Activated T-helper 2 cell treated with anti-CD3 and anti-CD28 coated beads, Interferon-gamma antibody, Interleukin-2, Interleukin-4, amounts not matched to agents 10 μg/mL and 5 μg/mL and 100 μg/mL, durations not matched to agents 14 hours and 24 hours and 36 hours (primary cell): ENCODE measurements at regions not wholly inside any gene's neighbourhood (a gene's known extent, or its start where the extent isn't known, plus 50 kb on each side); places are given as distances from the start of the nearest gene placed in this dataset.
"Not testable (repeated sequence)": the region's sequence is repeated elsewhere in the genome, so short reads cannot be mapped to it uniquely, and the experiment has no call there.

Source experiments
- DNase-seq: peaks from one replicate; pipeline ENCODE4 v3.0.0; 2021; ENCODE audit warnings: low spot score
- H3K27ac Mint-ChIP-seq: one replicate; pipeline ENCODE4 v1.8.0; 2021; ENCODE audit warnings: mixed read lengths
- H3K27me3 Mint-ChIP-seq: one replicate; pipeline ENCODE4 v1.8.0; 2021; ENCODE audit warnings: low read depth, mixed read lengths
- H3K36me3 Mint-ChIP-seq: one replicate; pipeline ENCODE4 v1.8.0; 2021; ENCODE audit warnings: low read depth, mixed read lengths
- H3K4me1 Mint-ChIP-seq: one replicate; pipeline ENCODE4 v1.8.0; 2021; ENCODE audit warnings: low read depth, mixed read lengths
- H3K4me3 Mint-ChIP-seq: one replicate; pipeline ENCODE4 v1.8.0; 2021; ENCODE audit warnings: low read depth, mild to moderate bottlenecking, moderate library complexity, mixed read lengths
- H3K9me3 Mint-ChIP-seq: one replicate; pipeline ENCODE4 v1.8.0; 2021; ENCODE audit warnings: mixed read lengths
- intact Hi-C: fragments of 100-400 bp; cut with micrococcal nuclease; formaldehyde crosslinking; loops from one replicate; pipeline ENCODE4 v1.15.1; 2023

DNA sequence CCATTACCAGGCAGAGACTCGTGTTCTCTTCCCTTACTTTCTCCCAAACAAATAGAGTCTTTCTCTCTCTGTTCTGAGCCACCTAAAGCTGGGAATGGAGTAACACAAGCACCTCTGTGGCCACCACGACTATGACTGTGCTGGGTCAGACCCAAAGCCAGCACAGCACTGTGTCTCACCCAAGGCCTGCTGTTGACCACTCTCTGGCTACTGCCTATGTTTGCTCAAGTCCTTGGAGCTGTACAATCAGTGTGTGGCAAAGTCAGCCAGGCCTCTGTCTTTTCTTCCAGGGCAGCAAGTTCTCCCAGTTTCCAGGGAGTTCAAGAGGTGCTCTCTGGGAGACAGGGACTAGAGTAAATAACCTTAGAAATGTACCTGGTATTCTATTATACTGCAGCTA is 239.4 kb downstream of the FAM47A start:
- H3K27me3 Mint-ChIP-seq, result no peaks in the 10 kb centered on the region
- peaks cover 6% of the 10 kb centered on the region for H3K9me3 Mint-ChIP-seq
- H3K27ac Mint-ChIP-seq, result no peak overlapping the region
- intact Hi-C loops, result no loop called here
- no peak for DNase-seq
- no peak overlapping the region for H3K4me3 Mint-ChIP-seq
- H3K36me3 Mint-ChIP-seq, result no peaks in the 10 kb centered on the region
- H3K4me1 Mint-ChIP-seq, result no peaks in the 10 kb centered on the region

DNA sequence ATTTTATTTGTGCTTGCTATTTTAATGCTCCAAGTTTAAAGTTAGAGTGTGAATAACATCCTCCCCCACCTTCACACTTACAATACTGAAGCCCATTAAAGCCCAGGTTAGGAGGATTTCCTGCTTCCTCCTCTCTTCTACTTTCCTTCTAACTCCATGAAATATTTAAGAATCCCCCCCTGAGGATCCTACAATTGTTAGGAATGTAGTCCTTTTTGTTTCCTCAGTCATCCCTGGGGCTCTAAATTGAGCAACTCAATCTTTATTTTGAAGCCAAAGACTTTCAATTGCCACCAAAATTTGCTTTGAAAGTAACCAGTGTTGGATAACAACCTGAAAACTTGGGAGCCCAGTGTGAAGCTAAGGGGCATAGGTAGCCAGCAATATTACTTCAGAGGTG is 276.9 kb downstream of the FAM47A start:
- intact Hi-C loops, result no loop called here
- H3K36me3 Mint-ChIP-seq, result no peaks in the 10 kb centered on the region
- no peak for DNase-seq
- H3K27me3 Mint-ChIP-seq, result no peaks in the 10 kb centered on the region
- no peaks in the 10 kb centered on the region for H3K4me1 Mint-ChIP-seq
- H3K27ac Mint-ChIP-seq, result no peak overlapping the region
- no peak overlapping the region for H3K4me3 Mint-ChIP-seq
- H3K9me3 Mint-ChIP-seq, result peaks cover 6% of the 10 kb centered on the region

DNA sequence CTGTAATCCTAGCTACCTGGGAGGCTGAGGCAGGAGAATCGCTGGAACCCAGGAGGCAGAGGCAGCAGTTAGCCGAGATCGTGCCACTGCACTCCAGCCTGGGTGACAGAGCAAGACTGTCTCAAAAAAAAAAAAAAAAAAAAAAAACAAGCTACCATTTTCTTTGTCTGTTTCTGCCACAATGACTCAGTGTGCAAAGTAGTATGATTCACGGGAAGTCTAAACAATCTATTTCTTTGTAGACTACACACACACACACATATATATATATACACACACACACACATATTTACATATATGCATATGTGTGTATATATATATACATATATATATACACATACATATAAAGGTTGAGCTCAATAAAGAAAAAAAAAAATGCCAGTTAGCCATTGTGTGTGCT is 280.0 kb downstream of the FAM47A start:
- H3K4me3 Mint-ChIP-seq, H3K9me3 Mint-ChIP-seq, H3K4me1 Mint-ChIP-seq, H3K27me3 Mint-ChIP-seq, H3K36me3 Mint-ChIP-seq, intact Hi-C loops, H3K27ac Mint-ChIP-seq, DNase-seq: not testable (repeated sequence)

DNA sequence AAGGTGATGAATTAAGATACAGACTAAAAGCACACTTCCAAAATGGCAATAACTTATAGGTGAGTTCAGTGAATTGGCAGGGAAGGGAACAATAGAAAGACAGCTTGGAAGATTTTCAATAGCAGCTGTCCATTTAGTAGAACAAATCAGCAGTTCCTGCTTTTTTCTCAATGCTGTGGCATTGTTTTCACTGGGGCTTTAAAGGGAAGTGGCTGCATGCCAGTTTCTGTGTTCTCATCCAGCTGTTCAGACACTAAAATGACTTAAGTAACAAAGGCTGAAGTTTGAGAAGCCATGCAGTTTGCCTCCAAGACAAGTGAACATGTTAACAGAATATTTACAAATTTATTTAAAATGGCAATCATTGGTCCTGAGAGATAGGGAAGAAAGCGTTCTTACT is 291.9 kb downstream of the FAM47A start:
- Mint-ChIP-seq H3K36me3 (no peaks in the 10 kb centered on the region), H3K27ac (no peak overlapping the region), H3K4me1 (no peaks in the 10 kb centered on the region), H3K9me3 (peaks cover 6% of the 10 kb centered on the region), H3K27me3 (no peaks in the 10 kb centered on the region), H3K4me3 (no peak overlapping the region)
- intact Hi-C loops, result no loop called here
- no peak for DNase-seq

DNA sequence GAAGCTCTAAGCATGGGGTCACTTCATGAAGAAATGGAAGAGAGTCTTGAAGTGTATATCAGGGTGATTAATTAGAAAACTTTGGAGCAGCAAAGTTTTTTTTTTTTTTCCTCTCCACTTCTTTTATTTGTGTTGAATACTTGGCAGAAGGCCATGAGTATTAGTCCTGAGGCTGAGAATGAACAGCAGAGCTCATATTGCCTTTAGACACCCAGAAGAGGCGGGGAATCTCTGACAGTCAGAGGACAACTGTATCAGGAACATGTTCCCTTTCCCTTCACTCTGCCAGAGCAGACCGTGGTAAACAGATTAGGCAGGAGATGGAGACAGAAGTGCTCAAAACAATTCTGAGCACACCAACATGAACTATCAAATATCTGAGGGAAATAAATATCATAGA is 300.9 kb downstream of the FAM47A start:
- Mint-ChIP-seq H3K4me1 (no peaks in the 10 kb centered on the region), H3K27ac (no peak overlapping the region), H3K27me3 (no peaks in the 10 kb centered on the region), H3K36me3 (no peaks in the 10 kb centered on the region), H3K4me3 (no peak overlapping the region), H3K9me3 (peaks cover 36% of the 10 kb centered on the region)
- no peak for DNase-seq
- intact Hi-C loops, result no loop called here

DNA sequence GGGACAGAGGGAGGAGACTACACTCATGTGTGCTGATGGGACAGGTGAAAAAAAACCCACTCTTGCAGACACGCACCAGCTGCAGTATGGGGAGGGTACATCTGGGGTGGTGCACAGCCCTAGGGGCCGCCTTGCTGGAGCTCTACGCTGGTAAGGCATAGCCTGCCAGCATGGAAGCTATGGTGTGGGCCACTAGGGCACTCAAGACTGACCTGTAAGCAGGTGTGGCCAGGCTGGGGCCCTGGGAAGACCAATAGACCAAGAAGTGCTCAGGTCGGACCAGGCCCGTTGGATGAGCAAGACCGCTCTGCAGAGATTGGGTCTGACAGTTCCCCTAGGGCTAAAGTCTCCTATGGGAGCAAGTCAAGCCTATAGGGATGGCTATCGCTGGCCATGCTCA is 314.8 kb downstream of the FAM47A start:
- Mint-ChIP-seq H3K36me3 (no peaks in the 10 kb centered on the region), H3K4me3 (no peak overlapping the region), H3K9me3 (peaks cover 31% of the 10 kb centered on the region), H3K4me1 (no peaks in the 10 kb centered on the region), H3K27ac (no peak overlapping the region), H3K27me3 (no peaks in the 10 kb centered on the region)
- no peak for DNase-seq
- intact Hi-C loops, result no loop called here

DNA sequence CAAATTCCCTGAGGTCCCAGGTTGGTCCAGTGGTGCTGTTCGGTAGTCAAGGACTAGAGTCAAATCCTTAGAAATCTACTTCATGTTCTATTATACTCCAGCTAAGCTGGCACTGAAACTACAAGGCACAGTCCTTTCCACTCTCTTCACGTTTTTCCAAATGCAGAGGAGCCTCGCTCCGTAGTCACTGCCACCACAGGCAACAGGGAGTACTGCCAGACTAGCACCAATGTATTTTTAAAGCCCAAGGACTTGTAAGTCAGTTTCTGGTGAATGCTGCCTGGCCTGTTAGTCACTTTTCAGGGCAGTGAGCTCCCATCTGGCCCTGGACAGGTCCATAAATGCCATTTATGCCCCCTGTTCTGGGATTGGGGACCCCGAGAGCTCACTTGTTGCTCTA is 323.5 kb downstream of the FAM47A start:
- Mint-ChIP-seq H3K9me3 (peaks cover 22% of the 10 kb centered on the region), H3K27me3 (no peaks in the 10 kb centered on the region), H3K36me3 (no peaks in the 10 kb centered on the region), H3K4me1 (no peaks in the 10 kb centered on the region), H3K4me3 (no peak overlapping the region), H3K27ac (no peak overlapping the region)
- no peak for DNase-seq
- intact Hi-C loops, result no loop called here

DNA sequence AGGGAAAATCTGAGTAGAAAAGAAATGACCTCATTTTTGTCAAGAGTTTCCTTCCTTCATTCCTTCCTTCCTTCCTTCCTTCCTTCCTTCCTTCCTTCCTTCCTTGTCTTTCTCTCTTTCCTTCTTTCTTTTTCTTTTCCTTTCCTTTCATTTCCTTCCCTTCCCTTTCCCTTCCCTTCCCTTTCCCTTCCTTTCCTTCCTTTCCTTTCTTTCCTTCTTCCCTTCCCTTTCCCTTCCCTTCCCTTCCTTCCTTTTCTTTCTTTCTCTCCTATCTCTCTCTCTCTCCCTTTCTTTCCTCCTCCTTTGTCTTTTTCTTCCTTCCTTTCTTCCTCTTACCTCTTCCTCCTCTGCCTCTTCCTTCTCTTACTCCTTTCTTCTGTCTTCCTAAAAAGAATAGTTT is 347.6 kb downstream of the FAM47A start:
- H3K4me1 Mint-ChIP-seq, result no peaks in the 10 kb centered on the region
- H3K27me3 Mint-ChIP-seq, result no peaks in the 10 kb centered on the region
- no peaks in the 10 kb centered on the region for H3K9me3 Mint-ChIP-seq
- intact Hi-C loops, result no loop called here
- no peak overlapping the region for H3K4me3 Mint-ChIP-seq
- no peak overlapping the region for H3K27ac Mint-ChIP-seq
- no peaks in the 10 kb centered on the region for H3K36me3 Mint-ChIP-seq
- no peak for DNase-seq

DNA sequence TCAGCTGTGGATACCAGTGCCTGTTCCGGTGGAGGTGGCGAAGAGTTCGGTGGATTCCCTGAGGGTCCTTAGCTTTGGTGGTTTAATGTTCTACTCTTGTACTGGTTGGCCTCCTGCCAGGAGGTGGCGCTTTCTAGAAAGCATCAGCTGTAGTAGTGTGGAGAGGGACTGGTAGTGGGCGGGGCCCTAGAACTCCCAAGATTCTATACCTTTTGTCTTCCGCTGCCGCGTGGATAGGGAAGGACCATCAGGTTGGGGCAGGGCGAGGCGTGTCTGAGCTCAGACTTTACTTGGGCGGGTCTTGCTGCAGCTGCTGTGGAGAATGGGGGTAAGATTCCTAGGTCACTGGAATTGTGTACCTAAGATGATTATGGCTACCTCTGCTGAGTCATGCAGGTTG is 390.3 kb downstream of the FAM47A start:
- intact Hi-C loops, result no loop called here
- DNase-seq, result no peak
- H3K4me1 Mint-ChIP-seq, result no peaks in the 10 kb centered on the region
- no peak overlapping the region for H3K27ac Mint-ChIP-seq
- H3K4me3 Mint-ChIP-seq, result no peak overlapping the region
- H3K36me3 Mint-ChIP-seq, result no peaks in the 10 kb centered on the region
- peaks cover 26% of the 10 kb centered on the region for H3K9me3 Mint-ChIP-seq
- H3K27me3 Mint-ChIP-seq, result no peaks in the 10 kb centered on the region

DNA sequence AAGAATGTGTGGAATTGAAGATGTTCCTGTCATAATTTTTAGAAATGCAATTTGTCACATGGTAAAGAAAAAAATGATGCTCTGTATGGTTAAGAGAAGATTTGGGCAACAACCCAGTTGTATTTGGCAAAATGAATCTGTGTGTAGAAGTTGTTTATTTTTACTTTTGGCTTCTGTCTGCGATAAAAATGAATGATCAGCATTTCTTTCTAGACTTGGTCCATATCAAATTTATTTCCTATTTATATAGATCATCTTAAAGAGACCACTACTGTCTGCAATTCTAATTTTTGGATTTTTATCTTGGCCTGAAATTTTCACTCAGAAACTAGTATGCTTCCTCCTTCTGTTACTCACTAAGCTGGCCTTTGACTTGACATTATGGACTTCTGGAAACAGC is 396.9 kb downstream of the FAM47A start:
- intact Hi-C loops, result no loop called here

DNA sequence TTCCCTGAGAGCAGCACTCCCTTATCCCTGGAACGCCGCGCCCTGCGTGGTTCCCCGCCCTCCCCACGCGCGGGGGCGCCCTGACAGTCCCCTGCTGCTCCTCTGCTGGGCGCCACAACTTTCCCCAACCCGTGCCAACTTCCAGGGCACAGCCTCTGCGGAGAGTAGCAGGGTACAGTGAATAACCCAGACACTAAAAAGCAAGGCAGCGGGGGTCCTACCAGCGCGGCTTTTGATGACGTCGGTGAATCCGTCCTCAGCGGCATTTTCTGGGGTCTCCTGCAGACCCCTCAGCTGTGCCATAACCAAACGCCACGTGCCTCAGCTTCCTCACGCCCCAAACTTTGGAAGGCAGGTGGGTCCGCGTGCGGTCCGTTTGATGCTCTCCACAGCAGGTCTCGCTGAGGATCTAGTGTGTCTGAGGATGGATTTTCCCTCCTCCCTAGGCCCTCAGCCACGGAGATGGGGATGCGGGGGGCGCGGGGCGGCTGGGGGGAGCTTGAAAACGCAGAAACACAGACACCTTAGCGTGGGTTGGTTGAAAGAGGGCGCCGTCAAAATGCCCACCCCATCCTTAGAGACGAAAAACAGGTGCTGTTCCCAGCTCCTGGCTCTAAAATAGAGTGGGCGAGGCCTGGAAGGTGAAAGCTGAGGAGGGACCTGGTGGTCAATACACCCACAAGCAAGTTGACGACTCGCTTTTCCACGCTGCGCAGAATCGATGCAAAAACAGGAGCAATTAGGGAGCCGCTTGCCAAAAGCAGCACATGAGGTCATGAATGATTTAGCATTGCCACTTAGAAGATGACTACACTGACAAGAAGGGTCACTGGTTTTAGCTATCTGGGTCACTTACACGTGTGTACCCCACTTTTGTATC is 405.6 kb downstream of the FAM47A start:
- no peaks in the 10 kb centered on the region for H3K27me3 Mint-ChIP-seq
- H3K27ac Mint-ChIP-seq, result no peak overlapping the region
- DNase-seq, result no peak
- H3K9me3 Mint-ChIP-seq, result no peaks in the 10 kb centered on the region
- H3K4me3 Mint-ChIP-seq, result no peak overlapping the region
- H3K4me1 Mint-ChIP-seq, result no peaks in the 10 kb centered on the region
- intact Hi-C loops, result no loop called here
- H3K36me3 Mint-ChIP-seq, result no peaks in the 10 kb centered on the region

More for the DNA sequence above, 396.9 kb downstream of the FAM47A start:
- H3K4me3 Mint-ChIP-seq, result no peak overlapping the region
- no peaks in the 10 kb centered on the region for H3K27me3 Mint-ChIP-seq
- H3K36me3 Mint-ChIP-seq, result no peaks in the 10 kb centered on the region
- no peak for DNase-seq
- H3K9me3 Mint-ChIP-seq, result peaks cover 19% of the 10 kb centered on the region
- no peaks in the 10 kb centered on the region for H3K4me1 Mint-ChIP-seq
- no peak overlapping the region for H3K27ac Mint-ChIP-seq

DNA sequence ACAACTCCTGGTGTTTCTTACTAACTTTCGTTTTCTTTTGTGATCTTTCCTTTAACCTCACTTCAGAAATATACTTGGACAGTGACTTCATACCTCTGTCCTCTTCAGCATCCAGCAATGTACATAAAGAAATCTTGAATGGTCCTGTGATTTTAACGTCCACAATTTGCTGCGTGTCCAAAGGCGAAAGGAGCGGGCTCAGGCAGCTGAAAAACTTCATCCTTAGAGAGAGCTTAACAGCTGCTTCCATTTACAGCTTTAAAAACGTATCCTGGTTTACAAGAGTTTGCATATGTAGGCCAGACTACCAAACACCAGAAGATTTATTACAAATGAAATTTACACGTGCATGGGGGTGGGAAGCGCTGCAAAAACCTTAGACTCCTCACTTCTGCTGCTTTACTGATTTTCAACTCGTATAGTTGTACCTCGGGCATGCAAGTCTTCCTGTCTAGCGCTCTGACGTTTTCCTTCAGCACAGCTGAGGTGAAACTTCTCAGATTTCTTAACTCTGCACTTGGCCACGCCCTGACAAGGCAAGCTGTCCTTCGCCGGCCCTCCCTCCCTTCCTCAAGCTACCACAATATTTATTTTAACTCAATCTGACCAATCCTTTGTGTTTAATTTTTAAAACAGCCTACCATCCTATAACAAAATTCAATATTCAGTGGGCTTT is 406.4 kb downstream of the FAM47A start:
- DNase-seq, result no peak
- H3K27ac Mint-ChIP-seq, result no peak overlapping the region
- intact Hi-C loops, result no loop called here
- H3K9me3 Mint-ChIP-seq, result no peaks in the 10 kb centered on the region
- H3K4me3 Mint-ChIP-seq, result peak overlapping the region; percentile 15
- H3K4me1 Mint-ChIP-seq, result no peaks in the 10 kb centered on the region
- no peaks in the 10 kb centered on the region for H3K27me3 Mint-ChIP-seq
- H3K36me3 Mint-ChIP-seq, result no peaks in the 10 kb centered on the region

DNA sequence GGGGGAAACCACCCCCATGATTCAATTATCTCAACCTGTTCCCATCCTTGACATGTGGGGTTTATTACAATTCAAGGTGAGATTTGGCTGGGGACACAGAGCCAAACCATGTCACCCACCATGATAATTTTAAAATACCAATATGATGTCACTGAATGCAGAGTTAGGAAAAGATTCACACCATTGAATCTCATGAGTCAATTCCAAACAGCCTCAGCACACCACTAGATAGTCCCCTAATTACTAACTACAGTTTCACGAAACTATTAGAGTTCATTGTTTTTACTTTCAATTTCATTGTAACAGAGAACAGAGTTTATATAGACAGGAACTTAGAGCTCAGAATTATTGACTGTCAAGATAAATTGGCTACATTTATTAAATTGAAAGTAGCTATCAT is 410.2 kb downstream of the FAM47A start:
- Mint-ChIP-seq H3K4me3 (no peak overlapping the region), H3K9me3 (no peaks in the 10 kb centered on the region), H3K36me3 (no peaks in the 10 kb centered on the region), H3K27ac (no peak overlapping the region), H3K27me3 (no peaks in the 10 kb centered on the region), H3K4me1 (no peaks in the 10 kb centered on the region)
- intact Hi-C loops, result no loop called here
- no peak for DNase-seq
